GM19397 (cell line): ENCODE measurements at regions not wholly inside any gene's neighbourhood (a gene's known extent, or its start where the extent isn't known, plus 50 kb on each side); places are given as distances from the start of the nearest gene placed in this dataset.
"Not testable (repeated sequence)": the region's sequence is repeated elsewhere in the genome, so short reads cannot be mapped to it uniquely, and the experiment has no call there.

ENCODE experiments used
- ATAC-seq: cut with Tn5 transposase; IDR thresholded peaks from one replicate; pipeline ENCODE4 v1.9.1; 2021; ENCODE audit warnings: mild to moderate bottlenecking, moderate library complexity; ENCODE audit not compliant: unreplicated experiment

- ATAC-seq: not testable (repeated sequence)
These were observed 51.5 kb downstream of the VPREB1 start for GRCh38 chr22:22296047-22296446.

GRCh38 chr22:22297159-22297793 is 52.7 kb downstream of the VPREB1 start:
- not testable (repeated sequence) for ATAC-seq

GRCh38 chr22:22297794-22298653 is 53.4 kb downstream of the VPREB1 start:
- ATAC-seq: peak; percentile 98

- ATAC-seq: not testable (repeated sequence)
These were observed 54.0 kb downstream of the VPREB1 start for GRCh38 chr22:22298654-22299009.

GRCh38 chr22:22300511-22300910 is 55.9 kb downstream of the VPREB1 start:
- ATAC-seq: not testable (repeated sequence)

GRCh38 chr22:22300946-22301345 is 56.4 kb downstream of the VPREB1 start:
- ATAC-seq: not testable (repeated sequence)

GRCh38 chr22:22316589-22316988 is 72.0 kb downstream of the VPREB1 start:
- ATAC-seq: no peak

GRCh38 chr22:22318723-22319465 is 74.3 kb downstream of the VPREB1 start:
- no peak for ATAC-seq

- ATAC-seq: peak; percentile 74
These were observed 77.4 kb downstream of the VPREB1 start for GRCh38 chr22:22321743-22322611.

- ATAC-seq: no peak
These were observed 78.2 kb downstream of the VPREB1 start for GRCh38 chr22:22322792-22323191.

GRCh38 chr22:22327723-22328122 is 83.1 kb downstream of the VPREB1 start:
- ATAC-seq: no peak

- no peak for ATAC-seq
These were observed 85.2 kb downstream of the VPREB1 start for GRCh38 chr22:22329792-22330191.

GRCh38 chr22:22335640-22336039 is 91.1 kb downstream of the VPREB1 start:
- ATAC-seq: not testable (repeated sequence)

- not testable (repeated sequence) for ATAC-seq
These were observed 91.7 kb downstream of the VPREB1 start for GRCh38 chr22:22336333-22336732.

GRCh38 chr22:22338778-22339177 is 94.2 kb downstream of the VPREB1 start:
- not testable (repeated sequence) for ATAC-seq

- no peak for ATAC-seq
These were observed 97.2 kb downstream of the VPREB1 start for GRCh38 chr22:22341736-22342135.

- no peak for ATAC-seq
These were observed 98.4 kb downstream of the VPREB1 start for GRCh38 chr22:22342697-22343580.

GRCh38 chr22:22343581-22344296 is 99.2 kb downstream of the VPREB1 start:
- no peak for ATAC-seq

- no peak for ATAC-seq
These were observed 99.8 kb downstream of the VPREB1 start for GRCh38 chr22:22344430-22344829.
